SK-N-SH (cell line): ENCODE measurements at regions not wholly inside any gene's neighbourhood (a gene's known extent, or its start where the extent isn't known, plus 50 kb on each side); places are given as distances from the start of the nearest gene placed in this dataset.
A peak's percentile ranks its signal among the peaks of the same experiment; 100 is the strongest.

Experiments used
- EP300 ChIP-seq, 2 experiments: IDR thresholded peaks; 2 replicates each; pipeline versions ENCODE4 v1.4.0 to v1.6.1; 2012; ENCODE audit warnings: borderline replicate concordance in 1 of 2, low read depth in 1 of 2, low read length in 1 of 2
- GABPA ChIP-seq: IDR thresholded peaks from 2 replicates; pipeline ENCODE4 v1.4.0; 2012; ENCODE audit warnings: low read depth, mild to moderate bottlenecking
- MEF2A ChIP-seq: IDR thresholded peaks from 2 replicates; pipeline ENCODE4 v1.4.0; 2012; ENCODE audit warnings: low read depth, borderline replicate concordance
- POLR2AphosphoS5 ChIP-seq: IDR thresholded peaks from 2 replicates; pipeline ENCODE4 v1.6.1; 2012; ENCODE audit warnings: low read depth, low read length
- RAD21 ChIP-seq: IDR thresholded peaks from 2 replicates; pipeline ENCODE4 v1.6.1; 2012; ENCODE audit warnings: mild to moderate bottlenecking, low read length
- RFX5 ChIP-seq: IDR thresholded peaks from 2 replicates; pipeline ENCODE4 v1.6.1; 2012; ENCODE audit warnings: mild to moderate bottlenecking, improper control_type of control experiment, low read length
- TAF1 ChIP-seq: IDR thresholded peaks from 2 replicates; pipeline ENCODE4 v1.6.1; 2012; ENCODE audit warnings: low read depth, mild to moderate bottlenecking, low read length, moderate library complexity, borderline replicate concordance
- TF ChIP-seq, protein P1 (sequence below): fragments of 200-600 bp; sonication (generic); IDR thresholded peaks from 2 replicates; pipeline ENCODE4 v1.6.1; 2017; ENCODE audit warnings: antibody characterized with exemption, mild to moderate bottlenecking, moderate library complexity
- TF ChIP-seq, protein P2 (sequence below): IDR thresholded peaks from 2 replicates; pipeline ENCODE4 v1.4.0; 2012; ENCODE audit warnings: low read depth
- TF ChIP-seq, protein P3 (sequence below): fragments of 150-350 bp; IDR thresholded peaks from 2 replicates; pipeline ENCODE4 v1.6.1; 2016; ENCODE audit warnings: mild to moderate bottlenecking, low read depth, low read length
- TF ChIP-seq, protein P4 (sequence below): IDR thresholded peaks from 2 replicates; pipeline ENCODE4 v1.6.1; 2012; ENCODE audit warnings: mild to moderate bottlenecking, low read depth, low read length, moderate library complexity

DNA sequence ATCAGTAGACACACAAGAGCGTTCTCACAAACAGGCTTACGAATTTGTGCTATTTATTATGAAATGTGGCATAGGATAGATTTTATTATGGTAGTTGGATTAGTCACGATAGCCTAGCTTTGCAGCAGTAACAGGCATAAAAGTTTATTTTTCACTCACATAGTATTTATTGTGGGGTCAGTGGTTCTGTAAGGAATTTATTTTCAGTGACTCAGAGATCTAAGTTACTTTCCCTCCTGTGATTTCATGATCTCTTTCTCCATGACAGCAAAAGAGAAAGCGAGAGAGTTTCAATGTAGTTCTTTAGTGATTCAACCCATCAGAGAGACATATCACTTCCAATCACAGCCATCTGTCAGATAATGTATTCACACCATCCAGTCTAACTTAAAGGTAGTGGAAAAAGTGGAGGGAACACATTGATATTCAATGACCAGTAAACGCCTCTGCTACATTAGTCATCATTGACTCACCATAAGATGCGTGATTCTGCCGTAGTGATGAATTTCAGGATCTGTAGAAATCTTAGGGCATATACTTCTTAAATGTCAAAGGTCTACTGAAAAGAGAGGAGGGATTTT is 605.5 kb downstream of the HDGFL1 start:
- TF ChIP-seq RAD21 (no peak), RFX5 (no peak), TAF1 (no peak), MEF2A (no peak), EP300 (IDR thresholded peaks at IDR 0.05; ENCODE audit: borderline replicate concordance in 1 of 2, low read depth in 1 of 2, low read length in 1 of 2) (peak in 1 of 2 experiments; percentile 66; a peak in 2 of 4 replicates), POLR2AphosphoS5 (no peak), GABPA (no peak)
- TF ChIP-seq, protein P1, sequence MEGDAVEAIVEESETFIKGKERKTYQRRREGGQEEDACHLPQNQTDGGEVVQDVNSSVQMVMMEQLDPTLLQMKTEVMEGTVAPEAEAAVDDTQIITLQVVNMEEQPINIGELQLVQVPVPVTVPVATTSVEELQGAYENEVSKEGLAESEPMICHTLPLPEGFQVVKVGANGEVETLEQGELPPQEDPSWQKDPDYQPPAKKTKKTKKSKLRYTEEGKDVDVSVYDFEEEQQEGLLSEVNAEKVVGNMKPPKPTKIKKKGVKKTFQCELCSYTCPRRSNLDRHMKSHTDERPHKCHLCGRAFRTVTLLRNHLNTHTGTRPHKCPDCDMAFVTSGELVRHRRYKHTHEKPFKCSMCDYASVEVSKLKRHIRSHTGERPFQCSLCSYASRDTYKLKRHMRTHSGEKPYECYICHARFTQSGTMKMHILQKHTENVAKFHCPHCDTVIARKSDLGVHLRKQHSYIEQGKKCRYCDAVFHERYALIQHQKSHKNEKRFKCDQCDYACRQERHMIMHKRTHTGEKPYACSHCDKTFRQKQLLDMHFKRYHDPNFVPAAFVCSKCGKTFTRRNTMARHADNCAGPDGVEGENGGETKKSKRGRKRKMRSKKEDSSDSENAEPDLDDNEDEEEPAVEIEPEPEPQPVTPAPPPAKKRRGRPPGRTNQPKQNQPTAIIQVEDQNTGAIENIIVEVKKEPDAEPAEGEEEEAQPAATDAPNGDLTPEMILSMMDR, result no peak
- TF ChIP-seq, protein P2, sequence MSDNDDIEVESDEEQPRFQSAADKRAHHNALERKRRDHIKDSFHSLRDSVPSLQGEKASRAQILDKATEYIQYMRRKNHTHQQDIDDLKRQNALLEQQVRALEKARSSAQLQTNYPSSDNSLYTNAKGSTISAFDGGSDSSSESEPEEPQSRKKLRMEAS, result no peak
- TF ChIP-seq, protein P3, sequence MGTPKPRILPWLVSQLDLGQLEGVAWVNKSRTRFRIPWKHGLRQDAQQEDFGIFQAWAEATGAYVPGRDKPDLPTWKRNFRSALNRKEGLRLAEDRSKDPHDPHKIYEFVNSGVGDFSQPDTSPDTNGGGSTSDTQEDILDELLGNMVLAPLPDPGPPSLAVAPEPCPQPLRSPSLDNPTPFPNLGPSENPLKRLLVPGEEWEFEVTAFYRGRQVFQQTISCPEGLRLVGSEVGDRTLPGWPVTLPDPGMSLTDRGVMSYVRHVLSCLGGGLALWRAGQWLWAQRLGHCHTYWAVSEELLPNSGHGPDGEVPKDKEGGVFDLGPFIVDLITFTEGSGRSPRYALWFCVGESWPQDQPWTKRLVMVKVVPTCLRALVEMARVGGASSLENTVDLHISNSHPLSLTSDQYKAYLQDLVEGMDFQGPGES, result no peak
- TF ChIP-seq, protein P4, sequence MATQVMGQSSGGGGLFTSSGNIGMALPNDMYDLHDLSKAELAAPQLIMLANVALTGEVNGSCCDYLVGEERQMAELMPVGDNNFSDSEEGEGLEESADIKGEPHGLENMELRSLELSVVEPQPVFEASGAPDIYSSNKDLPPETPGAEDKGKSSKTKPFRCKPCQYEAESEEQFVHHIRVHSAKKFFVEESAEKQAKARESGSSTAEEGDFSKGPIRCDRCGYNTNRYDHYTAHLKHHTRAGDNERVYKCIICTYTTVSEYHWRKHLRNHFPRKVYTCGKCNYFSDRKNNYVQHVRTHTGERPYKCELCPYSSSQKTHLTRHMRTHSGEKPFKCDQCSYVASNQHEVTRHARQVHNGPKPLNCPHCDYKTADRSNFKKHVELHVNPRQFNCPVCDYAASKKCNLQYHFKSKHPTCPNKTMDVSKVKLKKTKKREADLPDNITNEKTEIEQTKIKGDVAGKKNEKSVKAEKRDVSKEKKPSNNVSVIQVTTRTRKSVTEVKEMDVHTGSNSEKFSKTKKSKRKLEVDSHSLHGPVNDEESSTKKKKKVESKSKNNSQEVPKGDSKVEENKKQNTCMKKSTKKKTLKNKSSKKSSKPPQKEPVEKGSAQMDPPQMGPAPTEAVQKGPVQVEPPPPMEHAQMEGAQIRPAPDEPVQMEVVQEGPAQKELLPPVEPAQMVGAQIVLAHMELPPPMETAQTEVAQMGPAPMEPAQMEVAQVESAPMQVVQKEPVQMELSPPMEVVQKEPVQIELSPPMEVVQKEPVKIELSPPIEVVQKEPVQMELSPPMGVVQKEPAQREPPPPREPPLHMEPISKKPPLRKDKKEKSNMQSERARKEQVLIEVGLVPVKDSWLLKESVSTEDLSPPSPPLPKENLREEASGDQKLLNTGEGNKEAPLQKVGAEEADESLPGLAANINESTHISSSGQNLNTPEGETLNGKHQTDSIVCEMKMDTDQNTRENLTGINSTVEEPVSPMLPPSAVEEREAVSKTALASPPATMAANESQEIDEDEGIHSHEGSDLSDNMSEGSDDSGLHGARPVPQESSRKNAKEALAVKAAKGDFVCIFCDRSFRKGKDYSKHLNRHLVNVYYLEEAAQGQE, result no peak
